Naive thymus-derived CD4-positive, alpha-beta T cell (primary cell): ENCODE measurements at regions not wholly inside any gene's neighbourhood (a gene's known extent, or its start where the extent isn't known, plus 50 kb on each side); places are given as distances from the start of the nearest gene placed in this dataset.

Experiments used
- ATAC-seq: fragments of 150-1000 bp; cut with Tn5 transposase; 2 replicates; pipeline ENCODE4 v1.10.0; 2021; ENCODE audit warnings: mild to moderate bottlenecking, moderate library complexity
- CTCF ChIA-PET: fragments of 350-600 bp; sonication (Branson Sonifier 250); formaldehyde crosslinking; loops from one replicate; lab custom pipeline; 2021; ENCODE audit warnings: antibody characterized with exemption; lab: Charles Lee
- POLR2A ChIA-PET: fragments of 350-600 bp; sonication (Branson Sonifier 250); formaldehyde crosslinking; loops from one replicate; lab custom pipeline; 2021; ENCODE audit warnings: antibody characterized with exemption, inconsistent platforms; lab: Charles Lee
- DNase-seq, 9 donors: peaks; one replicate each; pipeline versions ENCODE4 v3.0.0 to v3.0.0-alpha.2; 2020 to 2022; ENCODE audit warnings: mixed read lengths in 1 of 9
- H3K27ac ChIP-seq: one replicate; pipeline ENCODE4 v1.7.0; 2013; ENCODE audit warnings: mild to moderate bottlenecking, low read depth, low read length, moderate library complexity
- H3K27me3 ChIP-seq, 2 donors: one replicate each; pipeline ENCODE4 v1.7.0; 2013; ENCODE audit warnings: low read length in 2 of 2, mild to moderate bottlenecking in 2 of 2, moderate library complexity in 2 of 2; ENCODE audit not compliant: control insufficient read depth in 2 of 2, insufficient read depth in 2 of 2
- H3K36me3 ChIP-seq, 3 experiments: 1 replicate in 2 of 3; 2 replicates in 1 of 3; pipeline ENCODE4 v1.7.0; 2013; ENCODE audit warnings: low read length in 3 of 3, mild to moderate bottlenecking in 3 of 3, moderate library complexity in 1 of 3; ENCODE audit not compliant: insufficient read depth in 3 of 3, control insufficient read depth in 2 of 3
- H3K4me1 ChIP-seq, 2 donors: one replicate each; pipeline ENCODE4 v1.7.0; 2013; ENCODE audit warnings: low read length in 2 of 2, mild to moderate bottlenecking in 2 of 2, moderate library complexity in 1 of 2; ENCODE audit not compliant: control insufficient read depth in 2 of 2, insufficient read depth in 2 of 2
- H3K4me3 ChIP-seq: 2 replicates; pipeline ENCODE4 v1.7.0; 2013; ENCODE audit warnings: mild to moderate bottlenecking, low read length
- H3K9me3 ChIP-seq, 3 experiments: 1 replicate in 2 of 3; 2 replicates in 1 of 3; pipeline ENCODE4 v1.7.0; 2013; ENCODE audit warnings: low read length in 3 of 3; ENCODE audit not compliant: control insufficient read depth in 2 of 3
- H3K27ac Mint-ChIP-seq, 9 donors: one replicate each; pipeline ENCODE4 v1.8.0; 2020 to 2022; ENCODE audit warnings: mixed read lengths in 9 of 9, mild to moderate bottlenecking in 8 of 9, moderate library complexity in 5 of 9, inconsistent platforms in 2 of 9
- H3K27me3 Mint-ChIP-seq, 5 donors: one replicate each; pipeline ENCODE4 v1.8.0; 2021 to 2022; ENCODE audit warnings: mixed read lengths in 5 of 5, mild to moderate bottlenecking in 1 of 5
- H3K36me3 Mint-ChIP-seq, 5 donors: one replicate each; pipeline ENCODE4 v1.8.0; 2020 to 2022; ENCODE audit warnings: mixed read lengths in 5 of 5, mild to moderate bottlenecking in 3 of 5, inconsistent platforms in 1 of 5
- H3K4me1 Mint-ChIP-seq, 7 donors: one replicate each; pipeline ENCODE4 v1.8.0; 2020 to 2022; ENCODE audit warnings: mixed read lengths in 7 of 7, mild to moderate bottlenecking in 3 of 7, inconsistent platforms in 1 of 7
- H3K4me3 Mint-ChIP-seq, 10 donors: one replicate each; pipeline ENCODE4 v1.8.0; 2020 to 2022; ENCODE audit warnings: mild to moderate bottlenecking in 10 of 10, mixed read lengths in 10 of 10, moderate library complexity in 6 of 10, inconsistent platforms in 2 of 10
- H3K9me3 Mint-ChIP-seq, 11 donors: one replicate each; pipeline ENCODE4 v1.8.0; 2020 to 2022; ENCODE audit warnings: mixed read lengths in 11 of 11, mild to moderate bottlenecking in 4 of 11, inconsistent platforms in 1 of 11, moderate library complexity in 1 of 11
- intact Hi-C, 2 donors: fragments of 100-400 bp; cut with micrococcal nuclease; formaldehyde crosslinking; loops; one replicate each; pipeline ENCODE4 v1.15.1; 2023

- Histone ChIP-seq H3K4me3 (no peak overlapping the region), H3K27me3 (no peaks in the 10 kb centered on the region), H3K36me3 (no peaks in the 10 kb centered on the region), H3K9me3 (no peaks in the 10 kb centered on the region), H3K27ac (no peak overlapping the region), H3K4me1 (no peaks in the 10 kb centered on the region)
- H3K27me3 Mint-ChIP-seq, result peaks cover 10 to 26% (median 18%) of the 10 kb centered on the region in 5 donors
- ChIA-PET POLR2A (no interaction called here), CTCF (no interaction called here)
- peaks cover 0 to 4% (median 0%) of the 10 kb centered on the region in 11 donors for H3K9me3 Mint-ChIP-seq
- H3K4me3 Mint-ChIP-seq, result no peak overlapping the region
- H3K27ac Mint-ChIP-seq, result no peak overlapping the region
- ATAC-seq (no peak), DNase-seq (no peak)
- intact Hi-C loops, result no loop called here
- H3K36me3 Mint-ChIP-seq, result no peaks in the 10 kb centered on the region
- peaks cover 0 to 2% (median 0%) of the 10 kb centered on the region in 7 donors for H3K4me1 Mint-ChIP-seq
Observed at GRCh38 chr1:209406595-209406994, 176.9 kb upstream of the CAMK1G start.

- Mint-ChIP-seq H3K27ac (no peak overlapping the region), H3K27me3 (peaks cover 24 to 45% (median 35%) of the 10 kb centered on the region in 5 donors), H3K4me1 (no peaks in the 10 kb centered on the region), H3K9me3 (peaks cover 0 to 4% (median 0%) of the 10 kb centered on the region in 11 donors), H3K4me3 (no peak overlapping the region), H3K36me3 (no peaks in the 10 kb centered on the region)
- H3K27ac ChIP-seq, result no peak overlapping the region
- no peaks in the 10 kb centered on the region for H3K9me3 ChIP-seq
- no peaks in the 10 kb centered on the region for H3K27me3 ChIP-seq
- ATAC-seq, result no peak
- H3K4me3 ChIP-seq, result no peak overlapping the region
- no peak for DNase-seq
- no peaks in the 10 kb centered on the region for H3K36me3 ChIP-seq
- intact Hi-C loops, result no loop called here
- ChIA-PET POLR2A (no interaction called here), CTCF (no interaction called here)
- no peaks in the 10 kb centered on the region for H3K4me1 ChIP-seq
Observed at GRCh38 chr1:209409780-209410179, 173.7 kb upstream of the CAMK1G start.

- Mint-ChIP-seq H3K36me3 (no peaks in the 10 kb centered on the region), H3K27me3 (peaks cover 29 to 54% (median 34%) of the 10 kb centered on the region in 5 donors), H3K9me3 (peaks cover 0 to 4% (median 0%) of the 10 kb centered on the region in 11 donors), H3K27ac (no peak overlapping the region), H3K4me1 (no peaks in the 10 kb centered on the region), H3K4me3 (no peak overlapping the region)
- ChIA-PET CTCF (no interaction called here), POLR2A (no interaction called here)
- no peaks in the 10 kb centered on the region for H3K4me1 ChIP-seq
- H3K4me3 ChIP-seq, result no peak overlapping the region
- no peaks in the 10 kb centered on the region for H3K27me3 ChIP-seq
- ATAC-seq (peak; percentile 52), DNase-seq (no peak)
- intact Hi-C loops, result no loop called here
- H3K36me3 ChIP-seq, result no peaks in the 10 kb centered on the region
- H3K9me3 ChIP-seq, result no peaks in the 10 kb centered on the region
- no peak overlapping the region for H3K27ac ChIP-seq
Observed at GRCh38 chr1:209411491-209411929, 172.0 kb upstream of the CAMK1G start.

GRCh38 chr1:209412036-209412435 lies 171.5 kb upstream of the CAMK1G start:
- intact Hi-C loops, result no loop called here
- Mint-ChIP-seq H3K4me1 (no peaks in the 10 kb centered on the region), H3K27ac (no peak overlapping the region), H3K27me3 (peaks cover 29 to 54% (median 33%) of the 10 kb centered on the region in 5 donors), H3K36me3 (no peaks in the 10 kb centered on the region), H3K9me3 (peaks cover 0 to 4% (median 0%) of the 10 kb centered on the region in 11 donors), H3K4me3 (no peak overlapping the region)
- no peaks in the 10 kb centered on the region for H3K4me1 ChIP-seq
- H3K27me3 ChIP-seq, result no peaks in the 10 kb centered on the region
- no peaks in the 10 kb centered on the region for H3K36me3 ChIP-seq
- DNase-seq (no peak), ATAC-seq (no peak)
- H3K9me3 ChIP-seq, result no peaks in the 10 kb centered on the region
- ChIA-PET CTCF (no interaction called here), POLR2A (no interaction called here)
- no peak overlapping the region for H3K4me3 ChIP-seq
- no peak overlapping the region for H3K27ac ChIP-seq

GRCh38 chr1:209412566-209412965 lies 170.9 kb upstream of the CAMK1G start:
- ATAC-seq (no peak), DNase-seq (no peak)
- no peaks in the 10 kb centered on the region for H3K4me1 ChIP-seq
- CTCF ChIA-PET, result no interaction called here
- peaks cover 0 to 4% (median 0%) of the 10 kb centered on the region in 11 donors for H3K9me3 Mint-ChIP-seq
- peaks cover 32 to 52% (median 33%) of the 10 kb centered on the region in 5 donors for H3K27me3 Mint-ChIP-seq
- H3K4me3 Mint-ChIP-seq, result no peak overlapping the region
- intact Hi-C loops, result no loop called here
- no peaks in the 10 kb centered on the region for H3K9me3 ChIP-seq
- POLR2A ChIA-PET, result no interaction called here
- H3K27ac ChIP-seq, result no peak overlapping the region
- no peaks in the 10 kb centered on the region for H3K36me3 ChIP-seq
- no peak overlapping the region for H3K27ac Mint-ChIP-seq
- no peaks in the 10 kb centered on the region for H3K4me1 Mint-ChIP-seq
- no peak overlapping the region for H3K4me3 ChIP-seq
- no peaks in the 10 kb centered on the region for H3K36me3 Mint-ChIP-seq
- H3K27me3 ChIP-seq, result no peaks in the 10 kb centered on the region

GRCh38 chr1:209413062-209413461 lies 170.5 kb upstream of the CAMK1G start:
- H3K9me3 Mint-ChIP-seq, result peaks cover 0 to 4% (median 0%) of the 10 kb centered on the region in 11 donors
- DNase-seq, result no peak
- Histone ChIP-seq H3K9me3 (no peaks in the 10 kb centered on the region), H3K27ac (no peak overlapping the region), H3K4me1 (no peaks in the 10 kb centered on the region), H3K36me3 (no peaks in the 10 kb centered on the region), H3K4me3 (no peak overlapping the region), H3K27me3 (no peaks in the 10 kb centered on the region)
- H3K4me3 Mint-ChIP-seq, result no peak overlapping the region
- ATAC-seq, result no peak
- no peak overlapping the region for H3K27ac Mint-ChIP-seq
- H3K4me1 Mint-ChIP-seq, result no peaks in the 10 kb centered on the region
- ChIA-PET CTCF (no interaction called here), POLR2A (no interaction called here)
- H3K27me3 Mint-ChIP-seq, result peaks cover 29 to 53% (median 34%) of the 10 kb centered on the region in 5 donors
- intact Hi-C loops, result no loop called here
- no peaks in the 10 kb centered on the region for H3K36me3 Mint-ChIP-seq

GRCh38 chr1:209414803-209415329 lies 168.6 kb upstream of the CAMK1G start:
- Histone ChIP-seq H3K27ac (no peak overlapping the region), H3K27me3 (no peaks in the 10 kb centered on the region), H3K4me1 (no peaks in the 10 kb centered on the region), H3K36me3 (no peaks in the 10 kb centered on the region), H3K9me3 (no peaks in the 10 kb centered on the region), H3K4me3 (no peak overlapping the region)
- POLR2A ChIA-PET, result no interaction called here
- ATAC-seq, result no peak
- no peak overlapping the region for H3K4me3 Mint-ChIP-seq
- intact Hi-C loops, result no loop called here
- H3K27me3 Mint-ChIP-seq, result peaks cover 23 to 46% (median 30%) of the 10 kb centered on the region in 5 donors
- H3K9me3 Mint-ChIP-seq, result peaks cover 0 to 2% (median 0%) of the 10 kb centered on the region in 11 donors
- DNase-seq, result no peak
- no peaks in the 10 kb centered on the region for H3K4me1 Mint-ChIP-seq
- CTCF ChIA-PET, result no interaction called here
- no peaks in the 10 kb centered on the region for H3K36me3 Mint-ChIP-seq
- no peak overlapping the region for H3K27ac Mint-ChIP-seq
